ENCODE measurements at regions not wholly inside any gene's neighbourhood (a gene's known extent, or its start where the extent isn't known, plus 50 kb on each side); places are given as distances from the start of the nearest gene placed in this dataset.

DNA sequence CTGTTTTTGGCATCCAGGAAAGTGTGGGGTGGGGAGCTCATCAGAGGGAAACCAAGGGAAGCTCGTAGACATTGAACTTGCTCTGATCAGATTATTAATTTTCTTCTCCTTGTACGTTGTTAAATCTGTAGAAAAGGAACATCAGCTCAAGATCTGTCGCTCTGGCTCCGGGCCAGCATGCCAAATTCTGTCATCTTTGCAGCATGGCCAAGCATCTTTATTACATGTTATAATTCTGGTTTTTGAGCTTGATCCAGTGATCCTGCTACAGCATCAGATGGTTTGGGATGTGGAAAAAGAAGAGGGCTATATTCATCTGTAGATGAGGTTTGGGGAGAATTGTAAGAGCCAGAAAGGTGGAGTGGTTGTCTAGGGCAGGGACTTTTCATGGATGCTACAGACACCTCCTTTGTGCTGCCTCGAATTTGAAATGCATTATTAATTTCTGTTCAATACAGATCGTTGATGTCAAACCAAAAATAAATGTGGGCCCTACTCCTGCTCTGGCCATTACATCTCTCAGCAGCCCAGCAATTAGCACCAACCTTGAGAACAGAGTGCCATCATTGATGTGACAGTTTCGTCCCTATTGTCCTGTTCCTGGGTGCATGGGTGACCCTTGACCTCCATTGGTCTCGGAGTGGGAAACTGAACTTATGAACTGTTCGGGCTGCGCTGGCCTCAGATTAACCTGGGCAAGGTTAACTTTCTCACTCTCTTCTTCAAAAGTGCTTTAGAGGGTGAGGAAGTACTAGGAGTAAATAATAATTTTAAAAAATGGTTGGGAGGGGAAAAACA is 250.8 kb downstream of the SOX4 start:
- Histone ChIP-seq H3K4me1 (ENCODE audit: control insufficient read depth in 4 of 4, insufficient read depth in 4 of 4, low read length in 3 of 4) (no peaks in the 10 kb centered on the region), H3K9ac (ENCODE audit: low read depth in 1 of 2, low read length in 2 of 2) (no peak overlapping the region), H3K27ac (ENCODE audit: low read depth in 1 of 2, low read length in 2 of 2) (no peak overlapping the region), H3K9me3 (ENCODE audit: control insufficient read depth in 4 of 4, low read length in 3 of 4) (no peaks in the 10 kb centered on the region), H3K36me3 (ENCODE audit: control insufficient read depth in 4 of 4, insufficient read depth in 3 of 4, low read depth in 1 of 4, low read length in 3 of 4) (no peaks in the 10 kb centered on the region), H3K4me3 (ENCODE audit: low read depth in 1 of 3, low read length in 3 of 3) (no peak overlapping the region), H3K27me3 (ENCODE audit: control insufficient read depth in 4 of 4, insufficient read depth in 4 of 4, low read length in 3 of 4) (no peaks in the 10 kb centered on the region)
- 71% methylated on average over 10 of the region's 10 CpGs for WGBS
- DNase-seq (ENCODE audit: low spot score) = no peak
- TF ChIP-seq SP1 (IDR thresholded peaks at IDR 0.05) = no peak
- TF ChIP-seq FOXA2 (IDR thresholded peaks at IDR 0.05) = no peak

DNA sequence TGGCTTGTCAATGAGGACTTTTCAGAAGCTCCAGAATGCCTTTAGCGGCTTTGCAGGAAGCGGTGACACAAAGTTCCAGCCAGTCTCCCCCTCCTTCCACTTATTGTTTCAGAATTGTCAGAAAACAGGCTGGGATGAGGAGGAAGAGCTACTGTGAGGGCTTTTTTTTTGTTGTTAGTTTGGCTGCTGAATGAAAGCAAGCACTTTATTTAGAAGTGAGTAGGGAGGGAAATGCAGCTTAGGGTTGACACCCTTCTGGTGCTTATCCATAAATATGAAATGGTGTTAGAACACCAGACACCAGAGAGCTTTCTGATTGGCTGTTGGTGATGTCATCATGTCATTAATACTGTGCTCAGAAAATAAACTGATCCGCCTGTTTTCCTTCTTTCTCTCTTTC is 251.5 kb downstream of the SOX4 start:
- H3K9me3 ChIP-seq (ENCODE audit: control insufficient read depth in 4 of 4, low read length in 3 of 4) = no peaks in the 10 kb centered on the region
- WGBS = 67% methylated on average over 3 of the region's 3 CpGs
- no peaks in the 10 kb centered on the region for H3K4me1 ChIP-seq (ENCODE audit: control insufficient read depth in 4 of 4, insufficient read depth in 4 of 4, low read length in 3 of 4)
- TF ChIP-seq, protein P1, sequence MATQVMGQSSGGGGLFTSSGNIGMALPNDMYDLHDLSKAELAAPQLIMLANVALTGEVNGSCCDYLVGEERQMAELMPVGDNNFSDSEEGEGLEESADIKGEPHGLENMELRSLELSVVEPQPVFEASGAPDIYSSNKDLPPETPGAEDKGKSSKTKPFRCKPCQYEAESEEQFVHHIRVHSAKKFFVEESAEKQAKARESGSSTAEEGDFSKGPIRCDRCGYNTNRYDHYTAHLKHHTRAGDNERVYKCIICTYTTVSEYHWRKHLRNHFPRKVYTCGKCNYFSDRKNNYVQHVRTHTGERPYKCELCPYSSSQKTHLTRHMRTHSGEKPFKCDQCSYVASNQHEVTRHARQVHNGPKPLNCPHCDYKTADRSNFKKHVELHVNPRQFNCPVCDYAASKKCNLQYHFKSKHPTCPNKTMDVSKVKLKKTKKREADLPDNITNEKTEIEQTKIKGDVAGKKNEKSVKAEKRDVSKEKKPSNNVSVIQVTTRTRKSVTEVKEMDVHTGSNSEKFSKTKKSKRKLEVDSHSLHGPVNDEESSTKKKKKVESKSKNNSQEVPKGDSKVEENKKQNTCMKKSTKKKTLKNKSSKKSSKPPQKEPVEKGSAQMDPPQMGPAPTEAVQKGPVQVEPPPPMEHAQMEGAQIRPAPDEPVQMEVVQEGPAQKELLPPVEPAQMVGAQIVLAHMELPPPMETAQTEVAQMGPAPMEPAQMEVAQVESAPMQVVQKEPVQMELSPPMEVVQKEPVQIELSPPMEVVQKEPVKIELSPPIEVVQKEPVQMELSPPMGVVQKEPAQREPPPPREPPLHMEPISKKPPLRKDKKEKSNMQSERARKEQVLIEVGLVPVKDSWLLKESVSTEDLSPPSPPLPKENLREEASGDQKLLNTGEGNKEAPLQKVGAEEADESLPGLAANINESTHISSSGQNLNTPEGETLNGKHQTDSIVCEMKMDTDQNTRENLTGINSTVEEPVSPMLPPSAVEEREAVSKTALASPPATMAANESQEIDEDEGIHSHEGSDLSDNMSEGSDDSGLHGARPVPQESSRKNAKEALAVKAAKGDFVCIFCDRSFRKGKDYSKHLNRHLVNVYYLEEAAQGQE (IDR thresholded peaks at IDR 0.05) = no peak
- peak in 1 of 2 donors; percentile 19 for TF ChIP-seq RAD21 (IDR thresholded peaks at IDR 0.05)
- H3K9ac ChIP-seq (ENCODE audit: low read depth in 1 of 2, low read length in 2 of 2) = no peak overlapping the region
- H3K27me3 ChIP-seq (ENCODE audit: control insufficient read depth in 4 of 4, insufficient read depth in 4 of 4, low read length in 3 of 4) = no peaks in the 10 kb centered on the region
- DNase-seq (ENCODE audit: low spot score) = no peak
- H3K36me3 ChIP-seq (ENCODE audit: control insufficient read depth in 4 of 4, insufficient read depth in 3 of 4, low read depth in 1 of 4, low read length in 3 of 4) = no peaks in the 10 kb centered on the region
- H3K27ac ChIP-seq (ENCODE audit: low read depth in 1 of 2, low read length in 2 of 2) = no peak overlapping the region
- H3K4me3 ChIP-seq (ENCODE audit: low read depth in 1 of 3, low read length in 3 of 3) = no peak overlapping the region

DNA sequence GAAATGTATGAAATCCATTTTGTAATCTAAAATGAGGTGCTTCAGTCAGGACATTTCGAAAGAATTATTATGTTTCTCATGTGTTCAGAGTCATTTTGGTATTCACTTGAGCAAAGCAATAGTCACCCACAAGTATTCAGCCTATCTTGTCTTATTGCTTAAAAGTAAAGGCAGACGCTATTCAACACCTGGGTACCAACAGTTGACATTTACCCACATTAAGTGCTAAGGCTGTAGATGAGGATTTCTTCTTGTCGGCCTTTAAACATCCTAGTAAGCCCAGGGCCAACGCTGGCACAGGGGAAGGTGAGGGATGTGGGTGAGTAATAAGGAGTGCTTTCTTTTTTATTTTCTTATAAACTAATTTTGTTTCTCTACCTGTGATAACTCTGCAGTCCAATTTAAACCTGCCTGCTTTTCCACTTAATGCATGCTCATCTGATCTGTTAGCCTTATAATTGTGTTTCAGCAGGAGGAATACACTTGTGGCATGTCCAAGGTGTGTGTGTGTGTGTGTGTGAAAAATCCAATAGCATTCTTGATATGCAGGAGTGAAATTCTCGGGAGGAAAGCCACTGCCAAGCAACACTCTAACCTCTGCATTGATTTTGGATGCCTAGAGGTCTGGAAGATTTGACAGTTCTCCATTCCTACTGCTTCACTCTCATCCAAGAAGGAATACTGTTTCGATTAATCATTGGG is 252.0 kb downstream of the SOX4 start:
- Histone ChIP-seq H3K4me3 (ENCODE audit: low read depth in 1 of 3, low read length in 3 of 3) (no peak overlapping the region), H3K9ac (ENCODE audit: low read depth in 1 of 2, low read length in 2 of 2) (no peak overlapping the region), H3K4me1 (ENCODE audit: control insufficient read depth in 4 of 4, insufficient read depth in 4 of 4, low read length in 3 of 4) (no peaks in the 10 kb centered on the region), H3K27ac (ENCODE audit: low read depth in 1 of 2, low read length in 2 of 2) (no peak overlapping the region), H3K9me3 (ENCODE audit: control insufficient read depth in 4 of 4, low read length in 3 of 4) (no peaks in the 10 kb centered on the region), H3K36me3 (ENCODE audit: control insufficient read depth in 4 of 4, insufficient read depth in 3 of 4, low read depth in 1 of 4, low read length in 3 of 4) (no peaks in the 10 kb centered on the region), H3K27me3 (ENCODE audit: control insufficient read depth in 4 of 4, insufficient read depth in 4 of 4, low read length in 3 of 4) (no peaks in the 10 kb centered on the region)
- no peak for DNase-seq (ENCODE audit: low spot score)
- TF ChIP-seq TAF1 (conservative IDR thresholded peaks at IDR 0.05) (no peak), HNF4G (IDR thresholded peaks at IDR 0.05) (no peak), FOXA2 (IDR thresholded peaks at IDR 0.05) (no peak), RXRA (IDR thresholded peaks at IDR 0.05) (no peak), NR2F2 (IDR thresholded peaks at IDR 0.05) (no peak), GABPA (IDR thresholded peaks at IDR 0.05 in 1 of 2, conservative IDR thresholded peaks at IDR 0.05 in 1 of 2) (no peak), SP1 (IDR thresholded peaks at IDR 0.05) (no peak), HNF4A (conservative IDR thresholded peaks at IDR 0.05) (no peak), EGR1 (IDR thresholded peaks at IDR 0.05; ENCODE audit: low read depth in 2 of 2) (no peak), FOXA1 (IDR thresholded peaks at IDR 0.05) (no peak), RAD21 (IDR thresholded peaks at IDR 0.05) (no peak), JUND (IDR thresholded peaks at IDR 0.05) (no peak)
- TF ChIP-seq, protein P2, sequence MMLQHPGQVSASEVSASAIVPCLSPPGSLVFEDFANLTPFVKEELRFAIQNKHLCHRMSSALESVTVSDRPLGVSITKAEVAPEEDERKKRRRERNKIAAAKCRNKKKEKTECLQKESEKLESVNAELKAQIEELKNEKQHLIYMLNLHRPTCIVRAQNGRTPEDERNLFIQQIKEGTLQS (IDR thresholded peaks at IDR 0.05) = no peak
- TF ChIP-seq, protein P3, sequence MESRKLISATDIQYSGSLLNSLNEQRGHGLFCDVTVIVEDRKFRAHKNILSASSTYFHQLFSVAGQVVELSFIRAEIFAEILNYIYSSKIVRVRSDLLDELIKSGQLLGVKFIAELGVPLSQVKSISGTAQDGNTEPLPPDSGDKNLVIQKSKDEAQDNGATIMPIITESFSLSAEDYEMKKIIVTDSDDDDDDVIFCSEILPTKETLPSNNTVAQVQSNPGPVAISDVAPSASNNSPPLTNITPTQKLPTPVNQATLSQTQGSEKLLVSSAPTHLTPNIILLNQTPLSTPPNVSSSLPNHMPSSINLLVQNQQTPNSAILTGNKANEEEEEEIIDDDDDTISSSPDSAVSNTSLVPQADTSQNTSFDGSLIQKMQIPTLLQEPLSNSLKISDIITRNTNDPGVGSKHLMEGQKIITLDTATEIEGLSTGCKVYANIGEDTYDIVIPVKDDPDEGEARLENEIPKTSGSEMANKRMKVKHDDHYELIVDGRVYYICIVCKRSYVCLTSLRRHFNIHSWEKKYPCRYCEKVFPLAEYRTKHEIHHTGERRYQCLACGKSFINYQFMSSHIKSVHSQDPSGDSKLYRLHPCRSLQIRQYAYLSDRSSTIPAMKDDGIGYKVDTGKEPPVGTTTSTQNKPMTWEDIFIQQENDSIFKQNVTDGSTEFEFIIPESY (IDR thresholded peaks at IDR 0.05) = no peak
- TF ChIP-seq, protein P1 (IDR thresholded peaks at IDR 0.05) = no peak
- WGBS = 79% methylated on average over 6 of the region's 6 CpGs
